Right lobe of liver (tissue), 4 donors: ENCODE measurements at regions not wholly inside any gene's neighbourhood (a gene's known extent, or its start where the extent isn't known, plus 50 kb on each side); places are given as distances from the start of the nearest gene placed in this dataset.

ENCODE experiments used
- CTCF ChIP-seq, 4 donors: fragments of 200-600 bp in 3 of 4; fragments of 450-650 bp in 1 of 4; IDR thresholded peaks; one replicate each; pipeline versions ENCODE4 v1.5.1 to v1.8.0; 2016 to 2022; ENCODE audit warnings: antibody characterized with exemption in 4 of 4, mild to moderate bottlenecking in 2 of 4
- POLR2A ChIP-seq: fragments of 450-650 bp; IDR thresholded peaks from one replicate; pipeline ENCODE4 v1.6.1; 2017; ENCODE audit warnings: antibody characterized with exemption, mild to moderate bottlenecking
- donor health status: DM: no; HTN: no; CAD: no.
- donor health status: DM: no; HTN: no; CAD: no.
- donor health status: DM: no; HTN: yes; CAD: no.

DNA sequence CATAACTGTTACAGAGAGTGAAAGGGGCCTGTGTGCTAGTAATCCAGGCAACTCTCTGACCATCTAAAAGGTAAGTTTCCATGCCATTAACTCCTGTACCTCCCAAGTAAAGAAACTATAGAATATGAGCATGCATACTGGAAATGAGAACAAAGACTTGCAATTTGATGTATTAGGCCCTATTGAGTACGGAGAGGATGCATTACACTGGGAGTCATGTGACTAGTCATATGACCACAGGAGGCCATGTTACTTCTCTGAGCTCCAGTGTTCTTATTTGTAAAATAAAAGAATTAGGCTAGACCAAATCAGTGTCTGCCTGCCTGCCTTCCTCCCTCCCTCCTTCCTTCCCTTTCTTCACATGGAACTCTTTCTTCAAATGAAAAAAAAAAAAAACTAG lies 440.1 kb upstream of the CCDC196 start:
- TF ChIP-seq CTCF (IDR thresholded peaks at IDR 0.05) (no peak), POLR2A (no peak)
